ENCODE measurements at regions not wholly inside any gene's neighbourhood (a gene's known extent, or its start where the extent isn't known, plus 50 kb on each side); places are given as distances from the start of the nearest gene placed in this dataset.
"Not testable (repeated sequence)": the region's sequence is repeated elsewhere in the genome, so short reads cannot be mapped to it uniquely, and the experiment has no call there.

DNA sequence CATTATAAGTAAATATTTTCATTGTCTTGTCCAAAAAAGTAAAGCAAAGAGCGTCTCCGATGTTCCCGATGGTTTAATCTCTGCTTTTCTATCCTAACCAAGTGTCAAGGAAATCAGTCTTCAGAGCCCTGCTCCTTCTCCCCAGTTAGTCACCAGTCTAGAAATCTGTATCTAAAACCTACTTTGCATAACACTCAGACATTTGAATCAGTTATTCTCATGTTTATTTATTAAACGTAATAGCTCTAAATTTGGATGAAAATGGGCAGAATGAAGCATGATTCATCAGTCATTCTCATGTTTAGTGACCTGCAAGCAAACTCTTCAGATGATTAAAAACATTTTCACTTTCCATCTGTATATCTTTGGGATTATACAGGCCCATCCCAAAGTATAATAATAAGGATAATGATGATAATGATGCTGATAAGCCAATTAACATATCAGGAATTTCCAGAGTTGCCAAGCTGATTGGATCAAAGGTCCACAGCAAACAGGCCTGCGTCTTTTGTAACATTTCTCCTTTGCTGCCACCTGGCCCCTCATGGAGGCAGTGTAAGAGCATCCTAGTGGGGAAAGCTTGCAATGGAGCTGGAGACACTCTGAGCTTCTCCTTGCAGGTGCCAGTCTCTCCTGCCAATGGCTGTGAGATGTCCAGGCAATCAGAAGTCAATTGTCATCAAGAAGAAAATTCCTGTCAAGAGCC, 273.9 kb downstream of the IGSF11 start:
- DNase-seq, result no peak

DNA sequence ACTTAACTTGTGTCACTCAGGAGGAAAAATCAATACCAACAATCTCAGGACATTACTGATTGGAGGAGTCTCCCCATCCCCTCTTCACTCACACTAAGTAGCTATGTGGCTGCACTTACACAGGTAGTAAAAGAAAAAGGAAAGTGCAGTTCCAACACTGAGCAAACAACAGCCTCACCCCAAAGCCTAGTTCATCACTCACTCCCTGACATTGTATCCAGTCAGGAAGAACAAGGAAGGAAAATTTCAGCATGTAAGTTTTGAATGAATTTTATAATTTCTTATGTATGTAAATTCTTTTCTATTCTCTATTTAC, 273.4 kb downstream of the IGSF11 start:
- DNase-seq, result no peak

DNA sequence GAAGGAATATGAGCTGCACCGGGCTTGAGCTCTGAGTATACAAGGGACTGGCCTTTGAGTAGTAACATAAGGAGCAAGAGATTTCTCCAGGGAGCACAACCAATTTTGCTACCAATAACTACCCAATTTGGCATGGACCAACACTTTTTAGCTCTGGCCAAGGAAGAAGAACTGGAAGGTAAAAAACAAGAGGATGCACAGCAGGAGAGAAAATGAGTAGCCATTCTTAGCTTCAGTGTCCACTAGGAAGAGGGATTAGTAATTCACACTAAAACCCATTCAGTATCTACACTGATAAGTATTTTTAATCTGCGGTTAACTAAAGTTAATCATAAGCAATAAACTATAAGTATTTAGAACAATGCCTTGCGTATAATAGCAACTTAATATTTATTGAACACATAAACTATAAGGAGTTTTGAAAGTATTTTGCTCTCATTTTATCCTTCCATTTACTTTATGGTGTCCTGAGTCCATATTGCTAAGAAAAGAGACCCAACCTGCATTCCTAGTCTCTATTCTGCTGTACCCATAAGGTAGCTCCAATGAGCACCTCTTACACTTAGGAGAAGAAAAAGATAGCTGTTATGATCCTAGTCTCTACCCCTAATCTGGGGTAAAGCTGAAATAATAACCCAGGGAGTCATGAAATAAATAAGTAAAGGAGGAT, 268.9 kb downstream of the IGSF11 start:
- no peak for DNase-seq

DNA sequence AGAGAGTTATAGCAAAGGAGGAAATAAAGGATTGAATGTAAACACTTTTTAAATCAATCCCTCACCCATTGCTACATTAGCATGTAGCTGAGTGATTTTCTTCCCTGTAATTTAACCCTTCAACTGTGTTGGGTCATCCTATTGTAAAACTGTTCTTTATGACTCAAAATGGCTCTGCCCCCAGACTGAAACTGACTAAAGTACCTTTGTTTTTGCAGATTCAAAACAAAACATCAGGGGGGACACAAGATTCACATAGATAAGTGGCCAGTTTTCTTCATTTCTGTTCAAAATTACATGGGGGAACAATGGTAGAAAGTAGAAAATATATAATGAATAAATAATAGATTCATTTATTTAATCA, 268.4 kb downstream of the IGSF11 start:
- no peak for DNase-seq

DNA sequence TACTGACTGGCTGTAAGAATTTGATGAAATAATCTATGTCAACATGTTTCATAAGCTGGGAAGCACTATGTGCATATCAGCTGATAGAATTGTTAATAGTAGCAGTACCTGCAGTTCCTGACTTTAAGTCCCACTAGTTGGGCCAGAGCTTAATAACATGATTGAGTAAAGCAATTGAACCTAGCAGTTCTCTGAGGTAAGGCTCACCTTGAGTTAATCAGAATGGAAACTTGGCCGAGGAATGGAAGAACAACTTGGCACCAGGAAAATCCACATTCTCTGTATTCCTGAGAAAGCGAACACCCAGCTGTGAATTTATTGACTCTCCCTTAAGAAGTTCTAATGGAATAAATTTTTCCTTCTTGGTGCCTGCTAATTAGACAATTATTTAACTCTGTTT, 262.6 kb downstream of the IGSF11 start:
- DNase-seq, result no peak

DNA sequence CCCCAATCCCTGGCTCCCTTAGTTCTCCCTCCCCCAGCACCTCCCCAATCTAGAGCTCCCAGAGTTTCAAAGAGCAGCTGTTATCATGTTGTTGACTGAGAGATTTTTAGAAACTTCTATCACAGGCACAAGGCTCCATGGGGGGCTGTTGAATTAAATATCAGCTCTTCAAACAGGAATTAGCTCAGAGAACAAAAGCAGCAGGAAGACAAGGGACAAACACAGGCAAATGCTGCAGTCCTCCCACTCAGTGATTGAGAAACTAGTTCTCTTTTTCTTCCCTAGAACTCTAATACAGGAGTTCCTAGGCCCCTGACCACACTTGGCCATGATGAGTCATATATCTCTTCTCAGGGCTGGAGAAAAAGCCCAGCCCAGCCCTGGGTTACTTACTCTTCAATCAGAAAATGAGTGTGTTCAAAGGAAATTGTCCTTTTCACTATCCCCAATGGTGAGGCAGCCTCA, 262.1 kb downstream of the IGSF11 start:
- no peak for DNase-seq

DNA sequence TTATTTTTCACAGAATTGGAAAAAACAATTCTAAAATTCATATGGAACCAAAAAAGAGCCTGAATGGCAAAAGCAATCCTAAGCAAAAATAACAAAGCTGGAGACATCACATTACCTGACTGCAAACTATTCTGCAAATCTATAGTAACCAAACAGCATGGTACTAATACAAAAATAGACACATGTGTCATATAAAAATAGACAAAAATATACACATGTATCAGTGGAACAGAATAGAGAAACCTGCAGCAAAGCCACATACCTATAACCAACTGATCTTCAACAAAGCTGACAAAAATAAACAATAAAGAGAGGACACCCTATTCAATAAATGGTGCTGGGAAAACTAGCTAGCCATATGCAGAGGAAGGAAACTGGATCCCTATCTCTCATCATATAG, 259.6 kb downstream of the IGSF11 start:
- no peak for DNase-seq

DNA sequence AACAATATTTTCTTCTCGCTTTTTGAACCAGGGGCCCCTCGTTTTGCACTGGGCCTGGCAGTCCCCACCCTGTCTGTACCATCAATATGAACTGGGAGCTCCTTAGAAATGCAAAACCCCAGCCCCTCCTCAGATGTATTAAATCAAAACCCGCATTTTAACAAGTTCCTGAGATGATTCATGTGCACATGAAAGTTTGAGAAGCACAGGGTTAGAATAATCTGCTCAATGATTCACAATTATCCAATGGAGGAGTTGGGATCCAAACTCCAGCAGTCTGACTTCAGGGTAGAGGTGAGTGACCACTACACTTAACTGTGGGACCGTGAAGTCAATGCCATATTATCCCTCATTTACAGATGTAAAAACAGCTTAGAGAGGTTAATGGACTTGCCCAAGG, 256.4 kb downstream of the IGSF11 start:
- DNase-seq, result no peak

DNA sequence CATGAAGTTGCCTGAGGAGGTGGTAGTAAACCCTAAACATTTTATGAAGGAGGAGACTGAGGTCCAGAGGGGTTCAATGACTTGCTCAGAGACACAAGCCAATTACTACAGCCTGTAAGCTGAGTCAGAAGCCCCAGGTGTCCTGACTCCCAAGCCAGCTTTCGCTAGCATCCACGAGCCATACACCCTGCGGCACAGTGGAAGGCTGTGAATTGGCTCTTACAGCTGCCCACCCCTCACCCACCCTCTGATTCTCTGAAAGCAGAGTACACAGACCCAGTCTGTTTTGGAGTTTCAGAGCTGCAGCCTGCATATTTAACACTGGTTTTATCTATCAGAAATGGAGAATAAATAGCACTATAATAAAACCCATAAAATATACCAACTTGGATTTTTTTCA, 253.4 kb downstream of the IGSF11 start:
- no peak for DNase-seq

DNA sequence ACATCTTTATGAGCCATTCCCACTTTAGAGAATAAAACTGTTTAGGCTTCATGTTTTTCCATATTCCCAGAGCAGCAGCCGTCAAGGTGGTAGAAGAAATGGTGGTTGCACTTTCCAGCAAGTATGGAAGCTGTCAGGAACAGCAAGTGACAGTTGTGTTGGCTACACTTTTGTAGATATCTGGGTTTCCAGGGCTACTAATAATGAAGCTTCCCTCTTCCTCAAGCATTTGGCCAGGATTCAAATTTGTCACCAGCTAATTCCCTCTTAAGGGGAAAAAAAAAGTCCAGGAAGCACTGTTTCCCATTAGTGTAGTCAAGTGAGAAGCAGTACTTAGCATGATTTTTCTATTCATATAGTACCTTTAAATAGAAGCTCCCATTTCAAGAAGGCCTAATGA, 252.8 kb downstream of the IGSF11 start:
- DNase-seq, result no peak

DNA sequence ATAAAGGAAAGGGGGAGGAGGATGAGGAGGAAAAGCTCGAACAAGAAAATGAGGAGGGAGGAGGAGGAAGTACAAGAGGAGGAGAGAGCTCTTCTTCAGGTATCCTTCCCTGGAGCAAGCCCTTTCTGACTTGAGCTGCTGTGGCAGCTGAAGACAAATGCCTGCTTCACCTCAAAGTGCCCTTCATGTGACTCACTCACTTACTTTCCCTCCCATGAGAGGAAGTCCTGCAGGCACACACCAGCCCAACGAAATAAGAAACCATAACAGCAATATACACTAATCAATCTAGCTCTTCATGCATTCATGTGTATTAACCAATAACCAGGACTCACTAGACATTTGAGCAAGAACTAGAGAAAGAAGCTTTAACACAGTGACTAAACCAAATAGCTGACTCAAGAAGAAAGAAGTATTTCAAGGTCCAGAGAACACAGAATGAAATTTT, 251.9 kb downstream of the IGSF11 start:
- DNase-seq, result no peak

DNA sequence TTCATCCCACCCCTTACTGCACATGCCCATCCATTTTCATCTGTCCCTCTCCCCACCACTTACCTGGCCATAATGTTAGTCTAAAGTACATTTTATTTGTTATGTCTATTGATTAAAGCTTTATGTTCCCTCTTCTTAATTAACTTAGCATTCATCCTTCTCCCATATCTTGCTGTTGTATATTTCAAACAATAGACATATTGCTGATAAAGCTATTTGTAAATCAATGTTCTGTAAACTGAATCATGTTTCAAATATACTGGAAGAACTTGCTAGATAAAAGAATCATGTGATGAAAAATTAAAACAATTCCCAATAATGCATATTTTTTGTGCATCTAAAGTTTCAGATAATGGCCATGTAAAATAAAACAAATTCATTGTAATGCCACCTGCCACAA, 249.2 kb downstream of the IGSF11 start:
- DNase-seq, result no peak

DNA sequence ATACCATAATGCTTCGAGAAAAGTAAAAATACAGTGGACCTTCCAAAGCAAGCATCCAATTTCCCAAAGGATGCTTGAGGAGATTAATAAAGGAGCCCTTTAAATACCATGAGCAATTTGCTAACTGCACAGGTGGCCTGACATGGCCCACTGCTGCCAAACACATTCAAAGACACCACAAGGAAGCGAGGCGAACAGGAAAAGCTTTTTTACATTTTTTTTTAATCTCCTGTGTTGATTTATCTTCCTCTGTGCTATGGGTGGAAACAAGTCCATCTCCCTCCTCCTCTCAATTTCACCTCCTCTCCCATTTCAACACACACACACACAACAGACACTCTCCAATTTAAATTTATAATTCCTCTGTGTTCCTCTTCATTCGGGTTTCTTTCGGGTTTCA, 243.4 kb downstream of the IGSF11 start:
- DNase-seq, result no peak

DNA sequence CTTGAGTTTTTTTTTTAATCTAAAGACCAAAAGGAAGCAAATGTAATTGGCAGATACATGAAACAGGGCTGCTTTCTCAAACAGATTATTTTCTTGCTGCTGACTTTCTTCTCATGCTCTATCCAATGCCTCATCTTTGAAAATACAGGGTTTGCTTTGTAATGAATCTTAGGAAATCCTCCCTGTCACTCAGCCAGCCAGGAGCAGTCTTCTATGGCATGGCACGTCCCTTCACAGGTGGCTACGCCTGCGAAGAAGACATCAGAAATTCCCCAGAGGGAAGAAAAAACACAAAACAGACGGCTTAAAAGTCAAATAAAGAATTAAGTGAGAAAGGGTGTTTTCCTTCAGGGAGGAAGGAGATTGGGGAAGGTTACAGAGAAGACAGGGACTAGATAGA, 242.5 kb downstream of the IGSF11 start:
- no peak for DNase-seq

DNA sequence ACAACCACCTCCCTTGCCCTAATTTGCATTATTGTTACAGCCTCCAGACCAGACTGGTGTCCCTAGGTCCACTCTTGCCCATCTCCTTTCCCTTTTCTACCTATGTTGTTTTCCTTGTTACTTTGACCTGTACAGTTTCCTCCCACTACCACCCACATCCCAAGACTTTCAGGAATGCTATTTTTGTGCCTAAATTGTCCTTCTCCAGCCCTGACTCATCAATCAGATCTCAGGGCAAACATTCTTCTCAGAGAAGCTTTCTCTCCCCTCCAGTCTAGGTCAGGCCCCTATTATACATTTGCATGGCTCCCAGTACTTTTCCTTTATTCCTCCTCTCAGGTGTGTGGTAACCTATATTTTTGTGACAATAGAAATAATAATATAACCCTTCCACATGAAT, 241.5 kb downstream of the IGSF11 start:
- DNase-seq, result no peak

DNA sequence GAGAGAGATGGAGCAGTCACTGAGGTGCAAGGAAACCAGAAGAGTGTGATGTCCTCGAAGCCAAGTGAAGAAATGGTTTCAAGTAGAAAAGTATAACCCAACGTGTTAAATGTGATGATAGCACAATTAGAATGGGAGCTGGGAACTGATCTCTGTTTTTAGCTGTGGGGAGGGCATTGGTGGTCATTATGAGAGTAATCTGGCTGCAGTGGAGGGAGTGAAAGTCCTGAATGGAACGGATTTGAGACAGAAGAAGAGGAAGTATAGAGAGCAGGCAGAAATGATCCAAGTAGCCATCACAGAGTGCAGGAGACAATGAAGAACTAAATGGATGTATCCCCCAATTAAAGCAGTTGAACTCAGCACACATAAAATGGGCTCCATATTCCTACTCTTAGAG, 235.3 kb downstream of the IGSF11 start:
- no peak for DNase-seq

DNA sequence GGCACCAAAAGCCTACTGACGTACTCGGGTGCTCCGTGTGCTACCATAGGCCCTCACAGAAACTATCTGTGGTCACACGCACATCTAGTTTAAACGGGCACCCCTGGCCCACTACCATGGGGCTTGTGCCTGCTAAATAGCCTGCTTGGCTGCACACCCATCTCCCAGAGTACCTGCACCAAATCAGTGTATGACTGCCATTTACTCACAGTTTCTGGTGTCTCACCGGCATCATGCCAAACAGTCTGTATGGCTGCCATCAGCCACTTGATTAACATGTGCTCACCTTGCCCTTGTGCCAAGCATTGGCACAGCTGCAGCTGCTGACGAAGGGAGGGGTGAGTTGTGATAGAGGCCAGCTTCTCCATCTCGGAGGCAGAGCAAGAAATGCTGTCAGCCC, 232.7 kb downstream of the IGSF11 start:
- no peak for DNase-seq

DNA sequence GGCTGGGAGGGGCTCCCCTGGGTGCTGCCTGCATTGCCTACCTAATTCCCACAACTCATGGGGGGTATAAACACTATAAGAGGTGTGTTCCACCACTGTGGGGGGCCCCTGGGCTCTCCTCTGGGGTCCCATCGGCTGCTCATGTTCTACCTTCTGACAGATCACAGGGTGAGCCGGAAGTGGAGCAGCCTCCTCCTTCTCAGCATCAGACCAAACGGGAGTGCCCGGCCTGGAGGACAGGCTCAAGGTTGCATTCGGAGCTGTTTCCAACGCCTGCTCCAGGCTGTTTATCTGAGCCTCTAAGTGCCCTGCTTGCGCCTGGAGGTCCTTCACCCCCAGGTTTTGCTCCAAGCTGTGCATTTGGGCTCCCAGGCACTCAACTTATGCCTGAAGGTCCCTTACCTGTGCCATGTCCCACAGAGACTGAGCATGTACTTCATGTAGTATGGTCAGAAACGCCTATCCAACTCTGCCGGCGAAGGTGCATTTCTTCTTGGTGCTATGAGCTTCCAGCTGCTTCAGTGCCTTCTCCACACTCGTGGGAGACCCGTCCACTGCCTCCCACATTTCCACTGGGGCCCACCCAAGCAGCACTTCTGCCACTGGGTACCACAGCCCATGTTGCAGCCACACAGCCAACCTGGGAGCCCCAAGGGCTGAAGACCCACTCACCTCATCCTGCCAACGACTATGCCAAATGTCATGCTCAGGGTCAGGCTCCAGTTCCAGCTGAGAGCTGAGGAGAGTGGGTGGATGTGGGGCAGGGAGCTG, 232.1 kb downstream of the IGSF11 start:
- no peak for DNase-seq

DNA sequence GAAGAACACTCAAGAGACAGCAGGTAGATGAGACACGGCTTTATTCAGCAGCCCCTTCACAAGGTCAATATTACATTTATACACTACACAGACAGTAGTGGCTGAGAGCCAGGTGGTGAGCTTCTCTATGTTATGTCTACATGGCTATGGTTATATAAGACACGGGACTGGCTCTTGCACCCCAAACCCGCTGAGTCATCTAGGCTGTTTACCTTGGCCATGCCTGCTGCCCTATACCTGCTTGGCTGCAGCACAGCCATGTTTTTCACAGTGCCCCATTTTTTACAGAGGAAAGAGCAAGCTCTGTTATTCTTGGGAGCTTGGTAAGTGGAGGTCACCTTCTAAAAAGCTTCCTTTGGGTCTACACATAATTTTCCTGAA, 231.6 kb downstream of the IGSF11 start:
- DNase-seq, result no peak

DNA sequence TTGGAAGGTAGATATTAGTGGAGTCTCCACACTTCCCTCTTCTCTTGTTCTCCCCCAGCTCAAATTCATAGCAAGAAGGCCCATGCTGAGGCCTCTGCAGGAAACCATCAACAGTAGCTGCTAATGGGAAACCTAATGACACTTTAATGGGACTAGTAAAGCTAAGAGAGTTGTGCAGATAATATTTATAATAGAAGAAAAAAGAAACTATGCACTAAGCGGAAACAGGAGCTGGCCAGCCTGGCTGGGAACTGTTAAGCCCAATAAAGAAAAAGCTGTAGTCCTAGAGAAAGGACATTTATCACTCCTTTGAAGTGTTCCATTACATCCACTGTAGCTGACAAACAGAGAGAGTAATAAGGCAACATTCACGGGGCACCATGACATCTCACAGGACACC, 229.6 kb downstream of the IGSF11 start:
- DNase-seq, result no peak

DNA sequence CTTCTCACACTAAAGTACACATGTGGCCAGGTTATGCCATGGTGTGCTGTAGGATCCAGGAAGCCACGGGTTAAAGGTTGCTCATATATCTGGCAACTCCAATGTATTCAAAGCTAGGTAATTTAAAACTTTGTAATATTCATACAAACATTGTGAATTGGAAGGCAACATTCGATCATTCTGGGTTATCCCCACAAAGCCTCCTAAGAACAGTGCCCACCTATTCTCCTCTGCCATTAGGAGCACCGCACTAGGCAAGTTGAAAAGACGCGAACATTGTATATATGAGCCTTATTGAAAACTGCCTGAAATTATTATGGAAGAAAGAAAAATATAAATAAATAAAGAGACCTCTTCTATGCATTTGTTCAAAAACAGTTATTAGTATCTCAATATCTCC, 228.2 kb downstream of the IGSF11 start:
- no peak for DNase-seq

DNA sequence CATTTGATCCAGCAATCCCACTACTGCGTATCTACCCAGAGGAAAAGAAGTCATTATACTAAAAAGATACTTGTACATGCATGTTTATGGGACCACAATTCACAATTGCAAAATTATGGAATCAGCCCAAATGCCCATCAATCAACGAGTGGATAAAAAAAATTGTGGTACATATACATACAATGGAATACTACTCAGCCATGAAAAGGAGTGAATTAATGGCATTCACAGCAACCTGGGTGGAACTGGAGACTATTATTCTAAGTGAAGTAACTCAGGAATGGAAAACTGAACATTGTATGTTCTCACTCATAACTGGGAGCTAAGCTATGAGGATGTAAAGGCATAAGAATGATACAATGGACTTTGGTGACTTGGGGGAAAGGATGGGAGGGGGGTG, 227.3 kb downstream of the IGSF11 start:
- not testable (repeated sequence) for DNase-seq

DNA sequence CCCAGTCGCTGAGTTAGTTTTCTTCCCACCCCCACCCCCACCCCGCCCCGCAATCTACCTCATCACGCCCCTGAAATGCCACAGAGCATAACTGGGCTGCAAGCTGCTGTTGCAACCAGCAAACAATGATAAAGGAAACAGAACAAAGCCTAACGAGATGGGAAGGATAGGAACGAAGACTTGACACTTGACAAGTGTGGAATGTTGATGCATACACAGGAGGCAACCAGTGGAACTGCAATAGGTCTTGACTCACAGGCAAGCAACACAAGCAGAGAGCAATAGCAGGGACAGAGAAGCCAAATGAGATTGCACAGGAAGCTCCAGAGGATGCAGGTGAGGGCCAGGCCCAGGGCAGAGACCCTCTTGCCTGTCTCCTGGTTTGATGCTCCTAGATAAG, 225.9 kb downstream of the IGSF11 start:
- no peak for DNase-seq
